ENCODE measurements at regions not wholly inside any gene's neighbourhood (a gene's known extent, or its start where the extent isn't known, plus 50 kb on each side); places are given as distances from the start of the nearest gene placed in this dataset.

DNA sequence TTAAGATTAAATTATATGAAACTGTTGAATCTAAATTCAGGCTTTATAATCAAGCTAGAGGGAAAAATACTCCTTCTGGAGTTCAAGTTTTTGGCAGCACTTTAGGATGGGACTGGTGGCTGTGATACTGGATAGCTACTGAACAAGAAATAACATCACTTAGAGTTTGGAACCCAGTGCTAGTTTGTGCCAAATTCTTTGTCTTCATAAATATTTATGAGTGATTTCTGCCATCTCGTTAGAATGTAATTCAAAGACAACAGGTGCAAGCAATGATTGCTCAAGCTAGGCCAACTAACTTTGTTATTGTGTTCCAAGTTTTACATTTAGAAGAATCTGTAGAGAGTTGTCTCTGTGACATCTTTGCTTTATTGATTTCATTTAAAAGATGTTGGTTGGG lies 417.9 kb downstream of the FAT4 start:
- TF ChIP-seq, protein P1, sequence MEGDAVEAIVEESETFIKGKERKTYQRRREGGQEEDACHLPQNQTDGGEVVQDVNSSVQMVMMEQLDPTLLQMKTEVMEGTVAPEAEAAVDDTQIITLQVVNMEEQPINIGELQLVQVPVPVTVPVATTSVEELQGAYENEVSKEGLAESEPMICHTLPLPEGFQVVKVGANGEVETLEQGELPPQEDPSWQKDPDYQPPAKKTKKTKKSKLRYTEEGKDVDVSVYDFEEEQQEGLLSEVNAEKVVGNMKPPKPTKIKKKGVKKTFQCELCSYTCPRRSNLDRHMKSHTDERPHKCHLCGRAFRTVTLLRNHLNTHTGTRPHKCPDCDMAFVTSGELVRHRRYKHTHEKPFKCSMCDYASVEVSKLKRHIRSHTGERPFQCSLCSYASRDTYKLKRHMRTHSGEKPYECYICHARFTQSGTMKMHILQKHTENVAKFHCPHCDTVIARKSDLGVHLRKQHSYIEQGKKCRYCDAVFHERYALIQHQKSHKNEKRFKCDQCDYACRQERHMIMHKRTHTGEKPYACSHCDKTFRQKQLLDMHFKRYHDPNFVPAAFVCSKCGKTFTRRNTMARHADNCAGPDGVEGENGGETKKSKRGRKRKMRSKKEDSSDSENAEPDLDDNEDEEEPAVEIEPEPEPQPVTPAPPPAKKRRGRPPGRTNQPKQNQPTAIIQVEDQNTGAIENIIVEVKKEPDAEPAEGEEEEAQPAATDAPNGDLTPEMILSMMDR (IDR thresholded peaks at IDR 0.05; ENCODE audit: insufficient read depth, low read depth, low read length), result no peak
- H3K4me3 ChIP-seq (ENCODE audit: low read depth, low read length), result no peak overlapping the region
- no peak for DNase-seq (ENCODE audit: low read depth)

DNA sequence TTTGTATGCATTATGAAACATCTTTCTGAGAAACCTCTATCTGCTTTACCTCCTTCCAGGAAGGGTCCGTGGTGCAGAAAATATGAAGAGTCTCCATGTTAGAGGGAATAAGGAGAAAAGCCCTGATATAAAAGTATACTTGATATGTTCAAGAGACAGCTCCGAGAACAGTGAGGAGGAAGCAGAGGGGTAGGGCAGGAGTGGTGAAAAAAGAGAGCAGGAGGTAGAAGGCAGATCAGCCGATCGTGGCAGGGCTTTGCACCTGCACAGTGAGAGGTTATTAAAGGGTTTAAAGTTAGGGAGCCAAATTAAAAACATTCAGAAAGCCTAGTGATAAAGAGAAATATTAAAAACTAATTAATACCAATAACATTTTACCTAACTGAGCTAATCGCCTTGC lies 419.7 kb downstream of the FAT4 start:
- DNase-seq (ENCODE audit: low read depth), result no peak
- TF ChIP-seq, protein P1 (IDR thresholded peaks at IDR 0.05; ENCODE audit: insufficient read depth, low read depth, low read length), result no peak
- H3K4me3 ChIP-seq (ENCODE audit: low read depth, low read length), result no peak overlapping the region

DNA sequence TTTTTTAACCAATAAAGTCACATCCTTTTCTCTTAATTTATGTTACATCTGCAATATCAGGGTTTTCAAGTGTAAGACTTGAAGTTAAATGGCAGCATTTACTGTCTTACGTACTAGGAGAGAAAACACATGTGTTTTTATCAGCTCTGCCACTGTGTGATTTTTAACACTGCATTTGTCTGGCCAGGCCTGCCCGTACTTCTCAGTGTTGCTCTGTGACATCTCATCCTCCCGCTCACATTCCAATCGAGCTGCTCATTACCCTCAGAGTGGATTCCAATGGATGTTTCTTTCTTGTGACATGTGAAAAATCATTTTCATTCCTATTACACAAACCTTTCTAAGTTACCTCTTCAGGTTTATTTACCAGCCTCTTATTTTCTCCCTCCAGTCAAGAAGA lies 420.3 kb downstream of the FAT4 start:
- H3K4me3 ChIP-seq (ENCODE audit: low read depth, low read length), result no peak overlapping the region
- peak; percentile 88 for DNase-seq (ENCODE audit: low read depth)
- TF ChIP-seq, protein P1 (IDR thresholded peaks at IDR 0.05; ENCODE audit: insufficient read depth, low read depth, low read length), result no peak

DNA sequence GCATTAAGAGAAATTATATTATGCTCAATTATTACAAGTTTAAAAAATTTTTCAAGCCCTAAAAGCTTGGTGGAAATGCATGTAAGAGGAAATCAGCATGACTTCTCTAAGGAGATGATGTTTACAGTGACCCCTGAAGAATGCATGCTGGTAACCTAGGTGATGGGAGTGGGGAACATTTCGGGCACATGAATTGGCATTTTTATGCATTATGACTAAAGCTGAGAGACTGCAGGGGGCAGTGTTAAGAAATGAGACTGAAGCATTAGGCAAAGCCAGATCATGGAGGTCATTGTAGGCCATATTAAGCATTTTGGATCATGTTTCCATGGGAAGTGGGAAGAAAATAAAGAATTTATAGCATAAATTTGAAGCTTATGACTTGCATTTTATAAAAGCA lies 421.3 kb downstream of the FAT4 start:
- no peak overlapping the region for H3K4me3 ChIP-seq (ENCODE audit: low read depth, low read length)
- peak; percentile 26 for DNase-seq (ENCODE audit: low read depth)
- TF ChIP-seq, protein P1 (IDR thresholded peaks at IDR 0.05; ENCODE audit: insufficient read depth, low read depth, low read length), result peak; percentile 23

DNA sequence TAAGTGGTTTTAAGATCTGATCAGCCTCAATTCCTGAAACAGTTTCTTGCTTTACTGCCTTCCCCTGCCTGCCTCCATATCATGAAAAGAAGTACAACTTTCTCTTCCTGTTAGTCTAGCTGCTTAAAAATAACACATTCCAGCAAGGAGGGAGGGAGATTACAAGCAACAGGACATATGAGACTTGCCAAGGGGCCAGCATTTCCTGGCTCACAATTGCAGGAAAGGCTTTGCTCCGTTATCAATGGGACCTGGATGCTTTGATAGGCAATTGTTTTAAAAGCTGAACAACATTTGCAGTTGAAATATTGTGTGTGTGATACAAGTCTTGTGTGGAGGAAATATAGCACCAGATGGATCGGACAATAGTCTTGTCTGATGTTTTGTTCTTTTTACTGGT lies 425.0 kb downstream of the FAT4 start:
- TF ChIP-seq, protein P1 (IDR thresholded peaks at IDR 0.05; ENCODE audit: insufficient read depth, low read depth, low read length), result no peak
- peak; percentile 36 for DNase-seq (ENCODE audit: low read depth)

DNA sequence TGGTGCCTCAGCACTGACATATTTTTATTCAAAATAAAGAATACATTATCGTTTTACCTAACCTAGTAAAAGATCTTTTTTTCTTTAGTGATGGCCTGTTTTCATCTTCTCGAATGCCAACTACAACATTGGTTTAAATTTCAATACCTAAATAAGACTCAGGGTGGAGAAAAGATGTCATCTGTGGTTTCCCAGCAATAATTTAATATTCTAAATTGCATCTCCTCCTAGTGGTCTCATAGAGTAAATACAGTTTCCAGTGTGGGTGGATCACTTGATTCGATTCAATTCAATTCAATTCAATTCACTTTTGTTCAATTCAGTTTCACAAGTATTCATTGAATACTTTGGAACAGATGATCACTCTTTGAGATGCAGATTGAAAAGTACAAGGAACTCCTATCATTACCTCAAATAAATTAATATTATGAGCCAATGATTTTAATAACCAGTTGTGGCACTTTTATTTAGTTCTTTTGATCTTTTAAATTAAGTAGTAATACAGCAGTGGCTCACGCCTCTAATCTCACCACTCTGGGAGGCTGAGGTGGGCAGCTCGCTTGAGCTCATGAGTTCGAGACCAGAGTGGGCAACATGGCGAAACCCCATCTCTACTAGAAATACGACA lies 427.2 kb downstream of the FAT4 start:
- H3K4me3 ChIP-seq (ENCODE audit: low read depth, low read length), result no peak overlapping the region
- DNase-seq (ENCODE audit: low read depth), result peak; percentile 39
- TF ChIP-seq, protein P1 (IDR thresholded peaks at IDR 0.05; ENCODE audit: insufficient read depth, low read depth, low read length), result peak; percentile 69

More for the DNA sequence above, 425.0 kb downstream of the FAT4 start:
- no peak overlapping the region for H3K4me3 ChIP-seq (ENCODE audit: low read depth, low read length)

DNA sequence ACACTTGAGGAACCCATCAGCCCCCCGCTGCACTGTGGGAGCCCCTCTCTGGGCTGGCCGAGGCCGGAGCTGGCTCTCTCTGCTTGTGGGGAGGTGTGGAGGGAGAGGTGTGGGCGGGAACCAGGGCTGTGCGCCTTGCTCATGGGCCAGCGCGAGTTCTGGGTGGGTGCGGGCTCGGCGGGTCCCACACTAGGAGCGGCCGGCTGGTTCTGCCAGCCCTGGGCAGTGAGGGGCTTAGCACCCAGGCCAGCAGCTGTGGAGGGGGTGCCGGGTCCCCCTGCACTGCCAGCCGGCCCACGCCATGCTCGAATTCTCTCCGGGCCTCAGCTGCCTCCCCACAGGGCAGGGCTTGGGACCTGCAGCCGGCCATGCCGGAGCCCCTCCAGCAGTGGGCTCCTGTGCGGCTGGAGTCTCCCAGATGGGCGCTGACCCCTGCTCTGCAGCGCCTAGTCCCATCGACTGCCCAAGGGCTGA lies 430.2 kb downstream of the FAT4 start:
- TF ChIP-seq, protein P1 (IDR thresholded peaks at IDR 0.05; ENCODE audit: insufficient read depth, low read depth, low read length), result no peak
- no peak overlapping the region for H3K4me3 ChIP-seq (ENCODE audit: low read depth, low read length)
- DNase-seq (ENCODE audit: low read depth), result no peak

All from fibroblast of villous mesenchyme (primary cell).